ENCODE measurements at regions not wholly inside any gene's neighbourhood (a gene's known extent, or its start where the extent isn't known, plus 50 kb on each side); places are given as distances from the start of the nearest gene placed in this dataset.

DNA sequence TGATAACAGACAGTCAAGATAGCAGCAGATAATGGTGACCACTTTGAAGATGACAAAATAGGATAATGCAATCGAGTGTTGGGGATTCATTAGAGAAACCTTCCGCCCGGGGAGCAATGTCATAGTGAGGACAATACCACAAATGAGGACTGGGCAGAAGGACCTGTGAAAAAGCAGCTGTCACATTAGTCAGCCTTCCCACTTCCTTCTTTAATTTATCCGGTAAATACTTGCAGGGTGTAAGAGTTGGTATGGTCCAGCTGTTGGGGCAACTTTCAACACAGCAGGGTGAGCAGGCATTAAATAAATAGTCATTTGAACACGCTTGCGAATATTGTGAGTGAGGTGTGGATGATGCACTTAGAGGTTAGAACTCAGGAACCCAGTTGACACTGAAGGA lies 132.5 kb upstream of the KIRREL3 start:
- DNase-seq (ENCODE audit: low spot score) = no peak

DNA sequence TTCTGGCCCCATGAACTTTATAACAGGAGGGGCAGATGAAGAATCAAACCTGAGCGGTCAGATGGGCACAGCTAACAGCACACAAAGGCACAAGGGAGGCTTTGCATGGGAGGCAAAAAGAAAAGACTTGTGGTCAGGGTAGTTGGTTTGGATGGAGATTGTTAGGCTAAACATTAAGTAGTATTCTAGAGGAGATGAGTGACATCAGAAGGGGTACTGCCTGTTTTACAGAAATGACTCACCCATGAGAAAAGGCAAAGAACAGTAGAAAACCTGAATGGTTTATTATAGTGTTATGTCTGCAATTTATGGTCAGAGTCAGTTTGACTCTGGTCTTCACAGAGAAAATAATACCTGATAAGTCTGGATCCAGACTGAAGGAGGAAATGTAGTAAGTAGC lies 129.8 kb upstream of the KIRREL3 start:
- no peak for DNase-seq (ENCODE audit: low spot score)

DNA sequence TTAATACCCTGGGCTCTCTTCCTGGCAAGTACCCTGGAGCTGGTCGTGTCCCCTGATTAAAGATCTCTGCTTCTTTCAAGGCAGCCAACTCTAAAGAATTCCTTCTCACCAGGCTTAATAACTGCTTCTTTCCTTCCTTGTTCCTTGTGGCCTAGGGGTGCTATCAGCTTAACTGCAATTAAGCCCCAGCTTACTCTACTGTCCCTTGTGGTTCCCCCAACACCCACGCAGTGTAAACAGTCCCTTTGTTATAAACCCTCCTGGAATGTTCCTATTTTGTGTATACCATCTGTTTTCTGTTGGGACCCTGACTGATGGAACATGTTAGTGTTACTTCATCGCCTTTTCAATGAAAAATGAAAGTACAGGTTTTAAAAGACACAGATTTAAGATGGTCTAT lies 126.4 kb upstream of the KIRREL3 start:
- no peak for DNase-seq (ENCODE audit: low spot score)

DNA sequence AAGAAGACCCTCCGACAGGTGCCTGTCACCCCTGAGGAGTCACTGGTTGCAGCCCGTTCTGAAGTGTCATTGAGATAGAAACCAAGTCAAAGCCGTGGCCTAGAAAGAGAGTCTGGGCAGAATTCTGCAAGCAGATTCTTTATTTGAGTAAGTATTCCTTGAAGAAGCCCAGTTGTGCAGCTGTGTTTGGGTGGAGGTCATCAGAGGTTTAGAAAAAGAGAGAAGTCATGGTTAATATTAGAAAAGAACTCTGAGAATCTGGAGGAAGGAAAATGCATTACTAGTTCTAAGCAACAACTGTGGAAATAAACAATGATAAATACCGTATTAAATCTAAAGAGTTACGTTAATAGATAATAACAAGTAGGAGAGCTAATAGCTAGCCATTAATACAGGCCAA lies 118.8 kb upstream of the KIRREL3 start:
- DNase-seq (ENCODE audit: low spot score) = no peak

DNA sequence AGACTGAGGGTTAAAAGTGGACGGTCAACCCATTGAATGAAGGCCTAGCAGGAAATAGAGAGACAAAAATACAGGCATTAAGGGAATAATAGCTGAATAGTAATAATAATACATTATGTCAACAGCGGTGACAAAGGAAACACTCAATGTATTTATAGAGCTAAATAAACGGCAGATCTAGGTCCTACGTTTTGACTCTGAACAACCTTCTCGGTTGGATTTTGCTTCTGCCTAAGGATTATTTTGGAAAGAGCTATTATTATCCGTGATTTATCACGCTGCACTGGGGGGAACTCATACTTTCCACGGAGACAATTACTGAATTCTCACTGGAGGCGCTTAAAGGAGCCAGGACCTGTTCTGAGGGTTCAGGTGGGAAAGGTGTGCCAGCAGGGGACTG lies 118.2 kb upstream of the KIRREL3 start:
- no peak for DNase-seq (ENCODE audit: low spot score)

DNA sequence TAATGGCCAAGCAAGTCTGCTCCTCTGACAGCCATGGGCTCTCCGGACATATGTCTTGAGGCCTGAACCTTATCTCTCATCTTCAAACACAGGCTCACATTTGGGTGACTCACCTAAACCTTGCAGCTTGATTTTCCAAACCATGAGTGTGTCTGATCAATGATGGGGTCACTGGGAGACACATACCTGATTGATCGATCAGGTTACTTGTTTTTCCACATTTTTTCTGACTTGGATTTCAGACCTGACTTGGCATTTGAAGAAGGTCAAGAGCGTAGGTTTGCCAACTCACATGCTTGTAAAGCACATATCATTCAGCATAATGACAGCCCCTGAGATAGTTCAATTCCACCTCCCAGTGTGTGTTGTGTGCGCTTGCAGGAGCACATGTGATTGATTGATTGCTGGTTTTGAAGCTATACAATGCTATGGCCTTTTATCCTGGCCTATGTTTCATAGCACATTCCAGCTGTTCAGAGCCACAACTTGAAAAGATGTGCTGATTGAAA lies 116.7 kb upstream of the KIRREL3 start:
- no peak for DNase-seq (ENCODE audit: low spot score)

DNA sequence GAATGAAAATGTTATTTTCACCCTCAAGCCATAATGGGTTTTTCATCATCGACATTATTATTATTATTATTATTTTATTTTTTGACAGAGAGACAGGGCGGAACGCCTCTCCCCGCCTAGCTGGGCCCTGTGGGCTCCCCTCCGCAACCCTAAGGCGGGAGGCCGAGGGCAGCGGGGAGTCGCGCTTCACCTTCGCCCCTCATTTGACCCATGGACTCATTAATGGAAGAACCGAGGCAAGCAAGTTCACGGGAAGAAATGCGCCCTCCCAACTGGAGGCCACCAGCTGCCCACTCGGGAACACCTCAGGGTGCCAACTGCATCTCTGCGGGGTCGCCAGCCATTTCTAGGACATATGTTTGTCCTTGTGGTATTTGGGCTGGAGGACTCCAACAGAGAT lies 115.3 kb upstream of the KIRREL3 start:
- DNase-seq (ENCODE audit: low spot score) = no peak

DNA sequence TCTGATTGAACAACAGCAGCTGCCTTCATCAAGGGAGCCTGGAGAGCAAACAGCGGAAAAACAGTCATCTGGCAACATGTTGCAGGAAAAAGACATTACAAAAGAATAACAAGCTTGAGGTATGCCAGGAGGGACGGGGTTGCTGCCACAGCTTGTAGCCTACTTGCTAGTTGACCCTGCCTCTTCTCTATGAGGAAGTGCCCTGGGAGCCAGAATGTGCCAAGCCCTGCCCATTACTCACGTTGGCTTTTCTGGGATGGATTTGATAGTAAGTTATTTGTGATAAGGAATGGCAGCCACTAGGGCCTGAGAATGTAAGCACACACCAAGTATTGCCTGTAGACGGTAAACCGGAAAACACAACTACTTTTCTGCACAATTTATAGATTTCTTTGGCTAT lies 113.5 kb upstream of the KIRREL3 start:
- DNase-seq (ENCODE audit: low spot score) = no peak

DNA sequence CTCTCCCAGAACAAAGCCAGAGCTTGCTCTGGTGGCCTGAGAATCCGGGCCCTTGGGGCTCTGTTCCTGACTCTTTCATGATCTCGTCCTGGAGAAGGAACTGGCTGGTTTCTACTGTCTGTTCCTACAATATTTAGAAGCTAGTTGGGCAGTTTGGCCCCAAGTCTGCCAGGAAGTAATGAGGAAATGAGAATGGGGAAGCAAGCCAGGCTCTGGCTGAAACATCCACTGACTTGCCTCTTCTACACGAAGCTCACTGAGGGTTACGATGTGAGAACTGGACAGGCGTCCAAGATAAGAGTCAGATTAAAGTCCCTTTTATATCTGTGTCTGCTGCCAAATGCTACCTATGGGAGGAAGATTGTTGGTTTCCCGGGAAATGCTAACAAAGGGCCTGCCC lies 110.0 kb upstream of the KIRREL3 start:
- no peak for DNase-seq (ENCODE audit: low spot score)

DNA sequence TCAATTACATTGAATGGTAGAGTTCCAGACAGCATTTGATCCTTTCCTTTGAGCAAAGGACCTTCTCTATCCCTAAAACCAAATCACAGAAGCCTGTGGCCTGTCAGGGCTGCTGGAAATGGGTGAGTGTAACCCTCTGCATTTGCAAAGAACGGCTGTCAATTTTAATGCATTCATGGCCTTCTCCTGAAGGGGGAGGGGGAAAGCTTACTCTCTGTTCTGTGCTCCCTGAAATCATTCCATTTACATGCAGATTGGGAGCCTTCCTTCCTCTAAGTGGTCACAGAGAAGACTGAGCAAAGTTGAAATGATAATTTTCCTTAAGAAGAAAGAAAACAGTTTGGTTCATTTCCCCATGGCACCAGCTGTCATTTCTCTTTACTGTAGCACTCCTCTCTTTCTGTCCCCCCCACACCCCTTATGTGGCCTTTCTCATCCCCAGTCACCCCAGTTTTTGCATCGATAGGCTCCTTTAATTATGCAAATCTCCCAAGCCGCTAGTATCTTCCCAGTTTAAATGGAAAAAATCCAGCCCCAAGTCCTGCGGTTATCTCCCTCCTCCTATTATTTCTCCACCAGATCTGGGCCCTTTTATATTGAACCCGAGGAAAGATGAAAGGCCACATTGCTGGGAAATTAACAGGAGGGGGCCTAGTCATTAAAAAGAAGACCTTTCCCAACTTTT lies 109.4 kb upstream of the KIRREL3 start:
- no peak for DNase-seq (ENCODE audit: low spot score)

DNA sequence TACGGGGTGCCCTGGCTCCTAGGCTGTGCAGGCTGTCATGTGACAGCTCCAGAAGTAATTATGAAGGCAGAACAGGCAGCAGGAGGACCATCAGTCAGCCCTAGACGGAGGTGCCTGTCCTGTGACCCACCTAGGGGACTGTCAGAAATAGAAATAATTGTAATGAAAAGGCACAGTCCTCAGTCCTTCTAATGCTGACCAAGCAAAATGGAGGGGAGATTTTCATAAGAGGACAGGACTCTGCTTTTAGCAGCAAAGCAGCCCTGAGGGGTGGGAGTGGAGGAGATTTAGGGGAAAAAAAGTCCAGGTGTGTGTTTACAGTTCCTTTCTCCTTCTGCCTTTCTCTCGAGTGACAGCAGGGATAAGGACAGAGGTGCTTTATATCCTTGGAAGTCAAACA lies 108.3 kb upstream of the KIRREL3 start:
- DNase-seq (ENCODE audit: low spot score) = no peak

DNA sequence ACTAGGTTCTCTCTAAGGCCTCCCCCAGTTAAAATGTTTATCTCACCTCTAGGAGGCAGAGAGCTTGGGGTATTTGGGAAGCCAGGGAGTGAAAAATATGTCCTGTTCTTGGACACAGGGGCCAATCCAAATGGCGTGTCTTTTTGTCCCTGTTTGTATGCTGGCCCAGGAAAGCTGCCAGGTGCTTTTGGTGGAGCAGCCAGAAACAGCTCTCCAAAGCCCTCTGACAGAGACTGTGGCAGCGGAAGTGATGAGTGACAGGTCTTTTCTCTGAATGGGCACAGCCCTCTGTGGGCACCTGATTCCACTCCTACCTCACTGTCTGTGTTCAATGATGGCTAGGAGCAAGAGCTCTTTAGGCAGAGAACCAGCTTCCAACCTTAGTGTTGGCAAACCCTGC lies 106.4 kb upstream of the KIRREL3 start:
- DNase-seq (ENCODE audit: low spot score) = peak; percentile 2

DNA sequence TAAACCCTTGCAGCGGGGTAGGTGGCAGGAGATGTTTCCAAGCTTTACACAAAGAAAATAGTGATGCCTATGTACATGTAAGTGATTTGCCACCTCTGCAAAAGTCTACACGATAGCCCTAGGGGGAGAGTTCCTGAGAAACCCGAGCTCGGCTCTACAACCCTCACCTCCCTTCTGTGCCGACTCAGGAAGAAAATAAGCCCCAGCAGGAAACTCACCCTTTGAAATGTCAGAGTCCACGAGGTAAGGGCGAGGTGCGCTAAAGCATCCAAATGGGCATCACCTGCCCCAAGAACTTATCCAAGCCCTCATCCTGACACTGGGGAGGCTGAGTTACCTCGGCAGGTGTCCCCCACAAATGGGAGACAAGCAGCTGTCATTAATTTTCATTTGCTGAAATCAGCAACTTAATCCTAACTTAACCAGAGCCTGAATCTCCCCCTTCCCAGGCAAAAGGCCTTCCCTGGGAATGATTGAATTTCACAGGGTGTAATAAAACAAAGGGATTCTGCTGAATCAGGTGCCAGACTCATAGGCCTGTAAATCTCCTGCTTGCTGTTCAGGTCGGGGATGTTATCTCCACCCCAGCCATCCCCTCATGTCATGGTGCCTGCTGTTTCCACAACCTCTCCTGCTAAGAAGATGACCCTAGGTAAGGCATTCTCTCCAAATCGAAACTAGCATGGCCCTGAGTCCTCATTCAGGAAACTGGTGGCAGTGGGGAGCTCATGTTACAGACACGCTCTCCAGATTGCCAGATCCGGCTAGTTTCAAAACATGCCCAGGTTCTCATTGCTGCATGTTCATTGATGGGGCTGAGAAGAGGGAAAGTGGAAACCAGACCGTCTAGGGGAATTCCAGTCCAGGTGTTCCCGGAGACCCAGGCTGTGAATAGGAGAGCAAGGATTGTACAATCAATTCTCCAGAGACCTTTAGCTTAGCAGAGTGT lies 105.3 kb upstream of the KIRREL3 start:
- no peak for DNase-seq (ENCODE audit: low spot score)

DNA sequence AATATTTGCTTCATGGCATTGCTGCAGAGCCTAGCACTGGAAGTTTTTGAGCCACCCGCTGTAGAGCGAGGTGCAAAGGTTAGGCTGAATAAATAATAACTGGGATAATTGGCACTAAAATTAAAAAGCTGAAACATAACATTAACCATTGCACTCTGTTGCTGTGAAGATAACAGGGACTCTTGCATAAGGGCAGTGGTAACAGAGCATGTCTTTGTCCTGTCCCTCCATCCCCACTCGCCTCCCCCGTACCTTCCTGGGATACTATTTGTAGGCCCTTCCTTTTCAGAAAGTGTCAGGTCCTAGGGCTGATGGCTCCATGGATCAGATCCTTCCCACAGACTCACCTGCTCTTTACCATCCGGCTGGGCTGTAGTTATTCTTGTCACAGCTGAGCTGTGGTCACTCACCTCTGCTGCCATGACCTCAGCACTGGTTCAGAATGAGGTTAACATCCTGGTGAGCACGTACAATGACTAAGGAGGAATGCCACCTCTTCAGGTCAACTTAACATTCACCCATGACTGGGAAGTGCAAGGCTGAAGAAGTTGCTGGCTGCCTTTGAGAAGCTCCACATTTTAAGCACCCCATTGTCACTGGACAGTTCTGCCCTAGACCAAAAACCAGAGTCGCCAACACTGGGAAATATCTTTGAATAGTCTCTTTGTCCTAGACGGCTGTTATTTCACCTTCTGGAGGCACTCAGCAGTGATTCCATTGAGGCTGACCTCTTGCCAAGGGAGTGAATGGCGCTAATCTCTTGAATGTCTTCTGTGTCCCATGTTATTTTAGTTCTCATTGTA lies 103.2 kb upstream of the KIRREL3 start:
- DNase-seq (ENCODE audit: low spot score) = no peak

DNA sequence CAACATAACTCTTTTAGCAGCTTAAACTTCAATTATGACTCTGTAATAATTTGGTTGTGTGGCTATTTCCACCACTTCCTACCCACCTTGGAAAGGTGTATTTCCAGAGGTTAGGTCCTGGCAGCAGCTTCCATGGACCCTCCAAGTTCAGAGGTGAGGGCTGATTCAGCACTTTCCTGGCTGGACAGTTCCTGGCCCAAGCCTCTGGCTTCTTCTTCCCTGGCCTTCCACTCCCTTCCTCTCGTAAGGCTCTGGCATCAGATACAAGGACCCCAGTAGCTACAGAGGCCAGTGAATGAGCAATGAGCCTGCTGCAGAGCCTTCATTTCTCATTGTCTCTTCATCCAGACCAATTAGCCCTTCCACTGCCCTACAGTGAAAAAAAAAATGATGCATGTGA lies 98.1 kb upstream of the KIRREL3 start:
- no peak for DNase-seq (ENCODE audit: low spot score)

DNA sequence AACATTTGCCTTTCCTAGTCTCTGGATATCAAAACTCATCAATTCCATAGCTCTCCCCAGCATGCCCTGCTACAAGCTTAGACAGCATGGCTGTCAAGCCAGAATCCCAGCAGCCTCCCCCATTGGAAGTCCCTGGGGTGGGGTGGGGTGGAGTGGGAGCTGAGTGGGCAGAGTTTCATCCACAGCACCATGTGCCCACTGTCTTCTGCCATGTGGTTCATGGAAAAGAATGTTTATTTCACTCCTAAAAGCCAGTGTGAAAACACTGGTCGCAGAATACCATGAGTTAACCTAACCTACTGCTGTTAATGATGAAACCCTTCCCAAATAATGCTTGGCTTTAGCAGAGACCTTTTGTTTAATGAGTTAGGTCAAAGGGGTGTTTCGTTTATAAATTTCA lies 80.2 kb upstream of the KIRREL3 start:
- no peak for DNase-seq (ENCODE audit: low spot score)

DNA sequence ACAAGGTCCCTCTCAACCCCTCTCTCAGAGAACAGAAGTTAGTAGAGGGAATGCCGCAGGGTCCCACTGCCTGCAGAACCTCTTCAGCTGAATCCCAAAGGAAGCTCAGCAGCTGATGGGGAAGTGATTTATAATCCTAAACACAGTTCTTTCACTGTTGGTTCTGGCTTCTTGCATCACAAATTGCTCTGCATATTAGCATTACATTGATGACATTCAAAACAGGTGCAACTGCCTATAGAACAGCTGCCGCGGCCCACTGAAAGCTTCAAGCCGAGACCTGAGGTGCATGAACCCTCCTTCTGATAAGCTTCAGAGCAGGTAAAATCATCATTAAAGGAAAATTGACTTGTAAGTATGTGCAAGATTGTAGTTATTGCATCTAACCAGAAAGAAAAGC lies 75.2 kb upstream of the KIRREL3 start:
- no peak for DNase-seq (ENCODE audit: low spot score)

DNA sequence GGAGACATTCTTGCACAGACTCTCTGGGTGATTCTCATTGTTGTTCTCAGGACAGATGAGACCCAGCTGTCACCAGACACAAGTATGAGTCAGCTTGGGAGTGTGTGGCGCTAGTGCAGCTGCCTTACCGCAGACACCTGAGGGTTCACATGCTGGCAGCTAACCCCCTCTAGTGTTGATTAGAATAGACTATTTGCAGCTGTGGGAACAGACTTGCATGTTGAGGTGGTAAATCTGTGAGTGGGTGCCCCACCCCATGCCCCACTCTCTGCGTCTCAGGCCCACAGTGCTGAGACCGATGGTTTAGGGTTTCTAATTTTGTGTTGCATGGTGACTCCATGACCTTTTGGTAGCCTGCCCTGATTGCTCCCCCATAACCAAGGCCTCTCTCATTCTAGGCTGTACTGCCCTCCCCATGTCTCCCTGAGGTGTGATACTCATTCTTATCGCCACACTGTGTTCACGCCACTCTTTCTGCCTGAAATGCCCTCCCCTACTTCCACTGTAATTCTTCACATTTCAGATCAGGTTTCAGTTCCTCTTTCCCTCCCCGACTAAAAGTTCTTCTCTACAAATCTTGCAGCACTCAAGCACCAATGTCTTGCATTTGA lies 73.7 kb upstream of the KIRREL3 start:
- no peak for DNase-seq (ENCODE audit: low spot score)

DNA sequence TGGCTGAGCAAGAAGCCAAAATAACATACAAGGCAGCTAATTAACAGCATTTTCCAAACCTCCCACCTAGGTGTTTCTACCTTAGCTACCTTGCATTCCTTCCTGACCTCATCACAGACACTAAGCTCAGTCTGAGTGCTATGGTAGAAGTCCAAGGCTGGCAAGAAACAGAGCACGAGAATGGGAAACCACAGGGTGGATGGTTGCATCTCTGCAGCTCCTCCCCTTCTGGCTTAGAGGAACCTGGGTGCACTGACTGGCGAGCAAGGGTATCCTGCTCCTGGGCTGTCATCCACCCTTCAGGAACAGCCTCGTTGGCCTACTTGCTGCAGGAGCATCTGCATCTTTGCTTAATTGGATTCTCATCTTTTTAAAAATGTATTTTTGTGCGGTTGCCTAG lies 73.1 kb upstream of the KIRREL3 start:
- no peak for DNase-seq (ENCODE audit: low spot score)

DNA sequence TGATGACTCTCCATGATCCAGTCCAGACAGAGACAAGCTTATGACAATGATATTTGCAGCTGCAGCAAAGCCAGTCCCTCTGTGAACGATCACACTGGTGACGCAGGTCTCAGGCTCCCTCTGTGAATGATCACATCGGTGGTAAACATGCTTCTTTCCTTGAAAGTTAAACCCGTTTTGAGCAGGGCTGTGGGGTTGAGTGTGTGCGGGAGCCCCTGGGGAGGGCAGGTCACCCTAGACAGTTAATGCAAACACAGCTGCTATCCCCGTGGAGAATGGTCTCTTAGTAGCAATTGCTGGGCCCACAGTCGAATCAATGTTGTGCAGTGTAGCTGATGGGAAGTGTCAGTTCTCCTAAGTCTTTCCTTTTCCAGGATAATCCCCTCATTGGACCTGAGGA lies 71.0 kb upstream of the KIRREL3 start:
- no peak for DNase-seq (ENCODE audit: low spot score)

DNA sequence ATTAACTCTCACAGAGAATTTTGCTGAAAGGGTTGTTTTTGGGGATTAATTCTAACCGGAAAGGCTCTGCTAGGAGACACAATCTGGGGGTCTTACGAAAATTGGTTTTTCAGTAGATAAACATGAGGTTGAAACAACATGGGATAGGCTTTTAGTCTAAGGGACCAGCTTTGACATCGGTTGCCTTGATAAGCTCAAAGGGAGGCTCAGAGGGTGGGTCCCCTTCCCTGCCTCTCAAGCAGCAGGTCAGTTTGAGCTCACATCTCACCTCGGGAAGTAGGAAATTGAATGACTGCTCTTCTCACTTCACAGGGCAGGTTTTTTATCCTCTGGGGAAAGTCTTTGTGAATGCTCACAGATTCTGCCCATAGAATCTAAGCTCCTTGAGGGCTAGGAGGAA lies 70.2 kb upstream of the KIRREL3 start:
- no peak for DNase-seq (ENCODE audit: low spot score)

Data from cerebellar cortex (tissue), 1 donor.